ENCODE measurements at regions not wholly inside any gene's neighbourhood (a gene's known extent, or its start where the extent isn't known, plus 50 kb on each side); places are given as distances from the start of the nearest gene placed in this dataset.

- no peak for DNase-seq
These were observed 50.3 kb downstream of the UTRN start for GRCh38 chr6:144335311-144335861.

GRCh38 chr6:144335914-144336313 lies 50.8 kb downstream of the UTRN start:
- peak; percentile 56 for DNase-seq

- no peak for DNase-seq
These were observed 51.8 kb downstream of the UTRN start for GRCh38 chr6:144336900-144337299.

GRCh38 chr6:144338474-144338873 lies 53.3 kb downstream of the UTRN start:
- DNase-seq = no peak

- no peak for DNase-seq
These were observed 54.0 kb downstream of the UTRN start for GRCh38 chr6:144338951-144339700.

DNA sequence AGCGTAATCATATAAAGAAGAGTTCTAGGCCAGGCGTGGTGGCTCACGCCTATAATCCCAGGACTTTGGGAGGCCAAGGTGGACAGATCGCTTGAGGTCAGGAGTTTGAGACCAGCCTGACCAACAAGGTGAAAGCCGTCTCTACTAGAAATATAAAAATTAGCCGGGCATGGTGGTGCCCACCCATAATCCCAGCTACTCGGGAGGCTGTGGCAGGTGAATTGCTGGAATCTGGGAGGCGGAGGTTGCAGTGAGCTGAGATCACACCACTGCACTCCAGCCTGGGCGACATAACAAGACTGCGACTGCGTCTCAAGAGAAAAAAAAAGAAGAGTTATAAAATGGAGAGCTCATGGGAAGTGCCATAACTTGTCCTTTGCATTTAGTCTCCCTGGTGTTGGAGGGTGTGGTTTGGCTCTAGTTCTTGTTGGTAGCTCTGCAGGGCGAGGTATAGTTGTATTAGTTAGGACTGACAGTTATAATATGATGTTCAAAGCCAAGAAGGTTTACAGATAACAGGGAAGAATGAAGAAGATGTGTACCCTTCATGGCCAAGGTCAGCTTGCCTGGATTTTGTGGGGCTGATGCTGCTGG lies 54.8 kb downstream of the UTRN start:
- DNase-seq = no peak

GRCh38 chr6:144340541-144341371 lies 55.6 kb downstream of the UTRN start:
- DNase-seq = no peak

GRCh38 chr6:144341831-144342527 lies 56.8 kb downstream of the UTRN start:
- no peak for DNase-seq

DNA sequence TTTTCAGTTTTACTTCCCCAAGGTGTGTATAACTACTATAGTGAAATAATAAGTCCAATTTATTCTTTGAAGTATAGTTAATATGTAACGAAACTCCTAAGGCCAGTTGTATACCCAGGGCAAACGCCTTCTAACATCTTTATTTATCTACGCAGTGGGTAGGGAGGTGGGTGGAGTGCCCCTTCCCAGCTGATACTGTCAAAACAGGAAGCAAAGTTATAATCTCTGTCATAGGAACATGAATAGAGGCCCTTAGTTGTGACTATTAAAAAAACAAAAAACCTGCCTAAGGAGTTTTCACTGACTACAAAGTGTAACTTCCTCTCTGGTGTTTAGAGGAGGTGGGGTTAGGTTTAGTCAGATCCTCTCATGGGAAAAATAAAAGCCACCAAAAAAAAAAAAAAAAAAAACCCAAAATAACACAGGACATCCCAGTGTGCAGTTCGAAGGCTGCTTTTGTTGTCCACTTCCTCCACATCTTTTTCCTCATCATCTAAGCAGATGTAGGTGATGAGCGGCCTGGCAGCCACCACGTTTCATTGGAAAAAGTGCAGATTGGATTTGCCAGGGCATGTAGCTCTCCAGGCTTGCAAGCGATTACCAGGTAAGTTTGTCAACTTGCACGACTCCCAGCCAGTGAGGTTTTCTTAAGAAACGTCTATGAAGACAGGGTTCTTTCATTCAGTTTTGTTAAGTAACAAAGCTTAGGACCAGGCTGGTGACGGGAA lies 58.7 kb downstream of the UTRN start:
- peak; percentile 63 for DNase-seq

DNA sequence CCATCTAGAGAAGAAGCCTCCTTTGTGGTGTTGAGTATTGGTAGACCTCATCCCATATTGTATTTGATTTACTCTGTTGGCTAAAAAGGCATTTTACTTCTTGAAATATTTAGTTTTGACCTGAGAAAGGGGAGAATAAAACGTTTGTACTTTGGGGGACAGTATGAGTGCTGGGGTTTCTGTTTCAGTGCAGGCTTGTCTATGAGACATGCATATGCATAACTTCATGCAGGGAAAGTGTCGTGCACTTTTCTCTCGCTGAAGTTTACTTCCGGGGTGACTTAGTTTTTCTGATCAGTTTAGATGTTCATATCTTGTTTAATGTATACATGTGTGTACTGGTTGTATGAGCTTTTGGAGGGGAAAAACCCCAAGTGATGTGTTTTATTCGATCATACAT lies 59.5 kb downstream of the UTRN start:
- peak; percentile 69 for DNase-seq

GRCh38 chr6:144345451-144345850 lies 60.3 kb downstream of the UTRN start:
- no peak for DNase-seq

- peak; percentile 69 for DNase-seq
These were observed 61.7 kb downstream of the UTRN start for GRCh38 chr6:144346719-144347447.

GRCh38 chr6:144347448-144347759 lies 62.3 kb downstream of the UTRN start:
- no peak for DNase-seq

GRCh38 chr6:144347933-144348332 lies 62.8 kb downstream of the UTRN start:
- DNase-seq = no peak

DNA sequence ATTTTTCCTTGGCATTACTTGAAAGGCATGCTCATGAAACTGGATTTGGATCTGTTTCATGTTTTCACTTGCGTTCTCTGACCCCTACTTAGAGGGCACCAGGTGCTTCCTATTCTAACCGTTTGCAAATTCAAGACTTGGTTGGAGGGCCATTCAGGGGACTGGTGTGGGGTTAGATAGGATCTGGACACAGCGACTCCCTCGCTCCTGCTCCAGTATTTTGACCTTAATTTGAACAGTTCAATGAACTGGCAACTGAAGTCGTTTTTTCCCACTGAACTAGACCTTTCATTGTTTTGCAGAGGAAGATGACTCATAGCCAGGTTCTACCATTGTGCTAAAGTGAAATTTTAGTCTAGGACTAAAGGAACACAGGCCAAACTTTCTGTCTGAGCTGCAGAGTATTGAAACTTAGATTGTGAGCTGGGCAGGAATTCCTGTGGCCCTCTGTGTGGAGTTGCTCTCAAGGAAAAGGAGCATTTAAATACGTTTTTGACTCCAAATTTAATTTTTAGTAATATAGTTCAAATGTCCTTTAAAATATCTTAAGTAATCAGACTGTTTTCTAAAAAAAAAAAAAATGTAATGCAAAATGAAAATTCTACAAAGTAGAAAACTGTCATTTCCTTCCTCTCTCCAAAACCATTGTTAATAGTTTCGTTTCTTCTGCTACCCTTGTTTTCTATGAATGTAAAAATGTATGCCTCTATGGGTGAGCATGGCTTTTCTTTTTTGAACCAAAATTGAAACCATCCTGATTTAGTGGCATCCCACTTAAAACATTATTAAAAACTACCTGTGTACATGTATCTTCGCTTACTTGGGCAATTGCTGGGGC lies 64.8 kb downstream of the UTRN start:
- peak; percentile 70 for DNase-seq

GRCh38 chr6:144350528-144350880 lies 65.4 kb downstream of the UTRN start:
- DNase-seq = no peak

DNA sequence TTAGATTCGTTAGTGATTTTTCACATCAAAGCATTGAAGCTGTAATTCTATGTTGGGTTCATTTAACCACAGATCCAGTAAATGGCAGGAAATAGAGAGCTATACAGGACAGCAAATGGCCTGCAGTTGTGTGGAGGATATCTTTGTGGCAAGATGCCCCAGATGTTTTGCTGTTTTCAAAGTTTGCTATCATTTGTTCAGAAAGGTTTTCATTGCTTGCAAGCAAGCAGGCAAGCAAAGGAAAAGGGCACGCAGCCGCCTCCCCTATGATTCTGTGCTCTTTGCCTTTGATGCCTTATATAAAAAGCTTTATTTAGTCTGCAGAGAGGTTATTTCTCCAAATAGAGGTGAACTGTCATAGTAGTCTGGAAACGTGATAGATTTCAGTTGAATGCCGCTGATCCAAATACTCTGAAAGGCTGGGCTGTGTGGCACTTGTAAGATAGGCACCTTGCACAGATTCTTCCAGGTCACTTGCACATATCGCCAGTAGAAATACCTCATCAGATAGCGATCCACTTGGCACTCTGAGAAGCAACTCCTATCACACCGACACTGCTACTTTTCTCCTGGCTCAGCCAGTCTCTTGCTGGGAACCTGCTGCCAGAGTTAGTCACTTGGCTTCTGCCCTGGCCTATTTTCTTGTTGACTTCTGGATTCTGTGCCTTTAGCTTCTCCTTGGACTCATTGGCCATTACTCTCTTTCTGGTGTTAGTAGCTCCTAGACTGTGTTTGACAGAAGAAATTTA lies 66.4 kb downstream of the UTRN start:
- peak; percentile 27 for DNase-seq

- no peak for DNase-seq
These were observed 67.2 kb downstream of the UTRN start for GRCh38 chr6:144352331-144352730.

GRCh38 chr6:144353871-144354314 lies 68.8 kb downstream of the UTRN start:
- DNase-seq = peak; percentile 80

DNA sequence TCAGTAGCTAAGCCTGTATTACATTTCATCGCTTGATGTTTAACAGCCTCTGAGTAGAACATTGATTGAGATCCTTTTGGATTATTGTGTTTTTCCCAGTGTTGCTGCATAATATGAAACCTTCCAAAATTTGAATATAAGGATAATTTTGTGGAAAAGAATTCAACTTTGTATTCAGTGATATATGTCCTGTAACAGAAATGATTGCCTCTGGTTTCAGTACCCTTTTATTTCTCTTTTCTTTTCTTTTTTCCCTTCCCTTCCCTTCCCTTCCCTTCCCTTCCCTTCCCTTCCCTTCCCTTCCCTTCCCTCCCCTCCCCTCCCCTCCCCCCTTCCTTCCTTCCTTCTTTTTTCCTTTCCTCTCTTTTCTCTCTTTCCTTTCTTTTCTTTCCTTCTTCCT lies 74.6 kb downstream of the UTRN start:
- DNase-seq = no peak
